HepG2 (cell line): ENCODE measurements at regions not wholly inside any gene's neighbourhood (a gene's known extent, or its start where the extent isn't known, plus 50 kb on each side); places are given as distances from the start of the nearest gene placed in this dataset.
A peak's percentile ranks its signal among the peaks of the same experiment; 100 is the strongest.

Source experiments
- ARNT ChIP-seq: fragments of 450-650 bp; IDR thresholded peaks from 2 replicates; pipeline ENCODE4 v1.6.1; 2017
- DPF2 ChIP-seq: sonication (generic); formaldehyde crosslinking; IDR thresholded peaks from 2 replicates; pipeline ENCODE4 v1.4.0; 2020; ENCODE audit warnings: mild to moderate bottlenecking, low read depth, missing genetic modification reagents, borderline replicate concordance
- GLMP ChIP-seq: sonication (generic); formaldehyde crosslinking; IDR thresholded peaks from 2 replicates; pipeline ENCODE4 v1.9.0; 2021; ENCODE audit warnings: missing genetic modification reagents, mild to moderate bottlenecking, borderline replicate concordance
- HOXA3 ChIP-seq: sonication (generic); formaldehyde crosslinking; IDR thresholded peaks from 2 replicates; pipeline ENCODE4 v1.5.0; 2020; ENCODE audit warnings: missing genetic modification reagents
- JUND ChIP-seq: sonication (generic); formaldehyde crosslinking; IDR thresholded peaks from 2 replicates; pipeline ENCODE4 v1.8.0; 2022; ENCODE audit warnings: mild to moderate bottlenecking, missing genetic modification reagents
- KDM4B ChIP-seq: sonication (generic); formaldehyde crosslinking; IDR thresholded peaks from 2 replicates; pipeline ENCODE4 v1.4.0; 2020; ENCODE audit warnings: missing genetic modification reagents
- KLF16 ChIP-seq, 2 experiments: sonication (generic) in 1 of 2; formaldehyde crosslinking in 1 of 2; IDR thresholded peaks; 2 replicates each; pipeline versions ENCODE4 v1.6.1 to v1.8.0; 2016 to 2023; ENCODE audit warnings: missing genetic modification reagents in 2 of 2, missing compliant biosample characterization in 1 of 2
- NFE2L1 ChIP-seq: sonication (generic); formaldehyde crosslinking; IDR thresholded peaks from 2 replicates; pipeline ENCODE4 v1.4.0; 2020; ENCODE audit warnings: missing genetic modification reagents, mild to moderate bottlenecking, borderline replicate concordance
- PRMT3 ChIP-seq: sonication (generic); formaldehyde crosslinking; IDR thresholded peaks from 2 replicates; pipeline ENCODE4 v1.8.1; 2022; ENCODE audit warnings: low read depth, mild to moderate bottlenecking, moderate library complexity, missing genetic modification reagents, borderline replicate concordance
- TCF12 ChIP-seq, 2 experiments: fragments of 450-650 bp in 1 of 2; sonication (generic) in 1 of 2; formaldehyde crosslinking in 1 of 2; IDR thresholded peaks; 2 replicates each; pipeline versions ENCODE4 v1.6.1 to v1.8.0; 2017 to 2022; ENCODE audit warnings: antibody characterized with exemption in 1 of 2, mild to moderate bottlenecking in 1 of 2, missing genetic modification reagents in 1 of 2, moderate library complexity in 1 of 2
- THYN1 ChIP-seq: sonication (generic); formaldehyde crosslinking; IDR thresholded peaks from 2 replicates; pipeline ENCODE4 v1.8.1; 2023; ENCODE audit warnings: low read depth, mild to moderate bottlenecking, moderate library complexity, missing genetic modification reagents, borderline replicate concordance
- ZMYM4 ChIP-seq: sonication (generic); formaldehyde crosslinking; IDR thresholded peaks from 2 replicates; pipeline ENCODE4 v1.8.1; 2023; ENCODE audit warnings: mild to moderate bottlenecking, missing genetic modification reagents
- ZNF720 ChIP-seq: sonication (generic); formaldehyde crosslinking; IDR thresholded peaks from 2 replicates; pipeline ENCODE4 v1.4.0; 2020; ENCODE audit warnings: missing genetic modification reagents
- ZSCAN12 ChIP-seq: sonication (generic); formaldehyde crosslinking; IDR thresholded peaks from 2 replicates; pipeline ENCODE4 v1.9.0; 2021; ENCODE audit warnings: mild to moderate bottlenecking, missing genetic modification reagents
- TF ChIP-seq, protein P1 (sequence below): sonication (generic); formaldehyde crosslinking; IDR thresholded peaks from 2 replicates; pipeline ENCODE4 v1.8.1; 2023; ENCODE audit warnings: missing genetic modification reagents, mild to moderate bottlenecking, borderline replicate concordance
- TF ChIP-seq, protein P2 (sequence below): sonication (generic); formaldehyde crosslinking; IDR thresholded peaks from 2 replicates; pipeline ENCODE4 v1.5.1; 2020; ENCODE audit warnings: missing genetic modification reagents, mild to moderate bottlenecking, borderline replicate concordance
- TF ChIP-seq, protein P3 (sequence below): sonication (generic); formaldehyde crosslinking; IDR thresholded peaks from 2 replicates; pipeline ENCODE4 v1.4.0; 2020; ENCODE audit warnings: mild to moderate bottlenecking, missing genetic modification reagents
- TF ChIP-seq, protein P4 (sequence below): sonication (generic); formaldehyde crosslinking; IDR thresholded peaks from 2 replicates; pipeline ENCODE4; 2020; ENCODE audit warnings: missing genetic modification reagents, mild to moderate bottlenecking, borderline replicate concordance
- TF ChIP-seq, protein P5 (sequence below): sonication (generic); formaldehyde crosslinking; IDR thresholded peaks from 2 replicates; pipeline ENCODE4 v1.4.0; 2020; ENCODE audit warnings: missing genetic modification reagents

GRCh38 chr2:42979416-42979869, 187.1 kb upstream of the HAAO start (continued):
- TF ChIP-seq GLMP (CRISPR knock-in tag), result no peak
- TF ChIP-seq ARNT, result no peak
- no peak; the same call in 1 of the 2 replicates for TF ChIP-seq THYN1 (CRISPR knock-in tag)
- TF ChIP-seq KLF16 (CRISPR knock-in tag; IDR thresholded peaks at IDR 0.05), result peak in 1 of 2 experiments; percentile 92; a peak in 1 of 4 replicates
- TF ChIP-seq, protein P1, sequence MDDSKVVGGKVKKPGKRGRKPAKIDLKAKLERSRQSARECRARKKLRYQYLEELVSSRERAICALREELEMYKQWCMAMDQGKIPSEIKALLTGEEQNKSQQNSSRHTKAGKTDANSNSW, result no peak; the same call in 1 of the 2 replicates
- TF ChIP-seq, protein P2, sequence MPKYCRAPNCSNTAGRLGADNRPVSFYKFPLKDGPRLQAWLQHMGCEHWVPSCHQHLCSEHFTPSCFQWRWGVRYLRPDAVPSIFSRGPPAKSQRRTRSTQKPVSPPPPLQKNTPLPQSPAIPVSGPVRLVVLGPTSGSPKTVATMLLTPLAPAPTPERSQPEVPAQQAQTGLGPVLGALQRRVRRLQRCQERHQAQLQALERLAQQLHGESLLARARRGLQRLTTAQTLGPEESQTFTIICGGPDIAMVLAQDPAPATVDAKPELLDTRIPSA (CRISPR knock-in tag), result no peak
- TF ChIP-seq KDM4B (CRISPR knock-in tag), result peak; percentile 74; the same call in 1 of the 2 replicates
- peak; percentile 85 for TF ChIP-seq HOXA3 (CRISPR knock-in tag)
- no peak for TF ChIP-seq ZSCAN12 (CRISPR knock-in tag)
- TF ChIP-seq TCF12 (IDR thresholded peaks at IDR 0.05), result no peak
- peak; percentile 99 for TF ChIP-seq TCF12 (CRISPR knock-in tag; IDR thresholded peaks at IDR 0.05)
- TF ChIP-seq, protein P3, sequence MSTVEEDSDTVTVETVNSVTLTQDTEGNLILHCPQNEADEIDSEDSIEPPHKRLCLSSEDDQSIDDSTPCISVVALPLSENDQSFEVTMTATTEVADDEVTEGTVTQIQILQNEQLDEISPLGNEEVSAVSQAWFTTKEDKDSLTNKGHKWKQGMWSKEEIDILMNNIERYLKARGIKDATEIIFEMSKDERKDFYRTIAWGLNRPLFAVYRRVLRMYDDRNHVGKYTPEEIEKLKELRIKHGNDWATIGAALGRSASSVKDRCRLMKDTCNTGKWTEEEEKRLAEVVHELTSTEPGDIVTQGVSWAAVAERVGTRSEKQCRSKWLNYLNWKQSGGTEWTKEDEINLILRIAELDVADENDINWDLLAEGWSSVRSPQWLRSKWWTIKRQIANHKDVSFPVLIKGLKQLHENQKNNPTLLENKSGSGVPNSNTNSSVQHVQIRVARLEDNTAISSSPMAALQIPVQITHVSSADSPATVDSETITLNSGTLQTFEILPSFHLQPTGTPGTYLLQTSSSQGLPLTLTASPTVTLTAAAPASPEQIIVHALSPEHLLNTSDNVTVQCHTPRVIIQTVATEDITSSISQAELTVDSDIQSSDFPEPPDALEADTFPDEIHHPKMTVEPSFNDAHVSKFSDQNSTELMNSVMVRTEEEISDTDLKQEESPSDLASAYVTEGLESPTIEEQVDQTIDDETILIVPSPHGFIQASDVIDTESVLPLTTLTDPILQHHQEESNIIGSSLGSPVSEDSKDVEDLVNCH, result no peak
- peak; percentile 89; the same call in 1 of the 2 replicates for TF ChIP-seq DPF2
- TF ChIP-seq, protein P4, sequence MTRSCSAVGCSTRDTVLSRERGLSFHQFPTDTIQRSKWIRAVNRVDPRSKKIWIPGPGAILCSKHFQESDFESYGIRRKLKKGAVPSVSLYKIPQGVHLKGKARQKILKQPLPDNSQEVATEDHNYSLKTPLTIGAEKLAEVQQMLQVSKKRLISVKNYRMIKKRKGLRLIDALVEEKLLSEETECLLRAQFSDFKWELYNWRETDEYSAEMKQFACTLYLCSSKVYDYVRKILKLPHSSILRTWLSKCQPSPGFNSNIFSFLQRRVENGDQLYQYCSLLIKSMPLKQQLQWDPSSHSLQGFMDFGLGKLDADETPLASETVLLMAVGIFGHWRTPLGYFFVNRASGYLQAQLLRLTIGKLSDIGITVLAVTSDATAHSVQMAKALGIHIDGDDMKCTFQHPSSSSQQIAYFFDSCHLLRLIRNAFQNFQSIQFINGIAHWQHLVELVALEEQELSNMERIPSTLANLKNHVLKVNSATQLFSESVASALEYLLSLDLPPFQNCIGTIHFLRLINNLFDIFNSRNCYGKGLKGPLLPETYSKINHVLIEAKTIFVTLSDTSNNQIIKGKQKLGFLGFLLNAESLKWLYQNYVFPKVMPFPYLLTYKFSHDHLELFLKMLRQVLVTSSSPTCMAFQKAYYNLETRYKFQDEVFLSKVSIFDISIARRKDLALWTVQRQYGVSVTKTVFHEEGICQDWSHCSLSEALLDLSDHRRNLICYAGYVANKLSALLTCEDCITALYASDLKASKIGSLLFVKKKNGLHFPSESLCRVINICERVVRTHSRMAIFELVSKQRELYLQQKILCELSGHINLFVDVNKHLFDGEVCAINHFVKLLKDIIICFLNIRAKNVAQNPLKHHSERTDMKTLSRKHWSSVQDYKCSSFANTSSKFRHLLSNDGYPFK (CRISPR knock-in tag), result peak; percentile 58; the same call in 1 of the 2 replicates
- TF ChIP-seq ZNF720 (CRISPR knock-in tag), result peak; percentile 87; the same call in 1 of the 2 replicates
- TF ChIP-seq, protein P5, sequence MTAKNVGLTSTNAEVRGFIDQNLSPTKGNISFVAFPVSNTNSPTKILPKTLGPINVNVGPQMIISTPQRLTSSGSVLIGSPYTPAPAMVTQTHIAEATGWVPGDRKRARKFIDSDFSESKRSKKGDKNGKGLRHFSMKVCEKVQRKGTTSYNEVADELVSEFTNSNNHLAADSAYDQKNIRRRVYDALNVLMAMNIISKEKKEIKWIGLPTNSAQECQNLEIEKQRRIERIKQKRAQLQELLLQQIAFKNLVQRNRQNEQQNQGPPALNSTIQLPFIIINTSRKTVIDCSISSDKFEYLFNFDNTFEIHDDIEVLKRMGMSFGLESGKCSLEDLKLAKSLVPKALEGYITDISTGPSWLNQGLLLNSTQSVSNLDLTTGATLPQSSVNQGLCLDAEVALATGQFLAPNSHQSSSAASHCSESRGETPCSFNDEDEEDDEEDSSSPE, result peak; percentile 62; the same call in 1 of the 2 replicates
- TF ChIP-seq ZMYM4 (CRISPR knock-in tag), result peak; percentile 79
- 0 out of 2 replicates have a peak, but pooled peaks have one; percentile 34 for TF ChIP-seq NFE2L1
- TF ChIP-seq PRMT3 (CRISPR knock-in tag), result no peak
- TF ChIP-seq JUND, result 0 out of 2 replicates have a peak, but pooled peaks have one; percentile 8
